IMR-90 (cell line): ENCODE measurements at regions not wholly inside any gene's neighbourhood (a gene's known extent, or its start where the extent isn't known, plus 50 kb on each side); places are given as distances from the start of the nearest gene placed in this dataset.

Source experiments
- ATAC-seq: fragments of 200-7000 bp; cut with Tn5 transposase; 2 replicates; pipeline ENCODE4 v1.9.1; 2020; ENCODE audit warnings: low read depth, mild to moderate bottlenecking, moderate library complexity
- BruUV-seq: library from RNA; stranded (reverse); fragments of 400-500 nt; replicated peaks from 2 replicates; lab custom pipeline; 2021; lab: Mats Ljungman, UMichigan
- CTCF ChIA-PET: fragments of 300-600 bp; formaldehyde crosslinking; extraction: SDS; loops from one replicate; lab custom pipeline; 2021; ENCODE audit warnings: antibody characterized with exemption; lab: Yijun Ruan, JAX
- POLR2A ChIA-PET: fragments of 300-600 bp; sonication (Branson Sonifier 250); formaldehyde crosslinking; loops from one replicate; lab custom pipeline; 2022; ENCODE audit warnings: antibody characterized with exemption; ENCODE audit not compliant: unreplicated experiment; lab: Charles Lee
- DNase-seq: peaks from one replicate; pipeline ENCODE4 v3.0.0; 2013
- H2AFZ ChIP-seq: replicated peaks from 2 replicates; pipeline ENCODE3; 2013; ENCODE audit warnings: low read length, mild to moderate bottlenecking; ENCODE audit not compliant: poor library complexity
- H2AK5ac ChIP-seq: 2 replicates; pipeline ENCODE4 v1.6.1; 2013; ENCODE audit warnings: low read depth, low read length, inconsistent platforms
- H2AK9ac ChIP-seq: replicated peaks from 2 replicates; pipeline ENCODE3; 2013; ENCODE audit warnings: mild to moderate bottlenecking, low read depth, low read length, moderate library complexity; ENCODE audit not compliant: poor library complexity
- H2BK120ac ChIP-seq: 2 replicates; pipeline ENCODE4 v1.6.1; 2013; ENCODE audit warnings: low read depth, low read length, inconsistent platforms
- H2BK15ac ChIP-seq: 3 replicates; pipeline ENCODE4 v1.6.1; 2013; ENCODE audit warnings: low read depth, low read length, inconsistent platforms
- H2BK20ac ChIP-seq: 2 replicates; pipeline ENCODE4 v1.6.1; 2013; ENCODE audit warnings: low read depth, mild to moderate bottlenecking, inconsistent platforms, low read length, moderate library complexity
- H2BK5ac ChIP-seq: 2 replicates; pipeline ENCODE4 v1.6.1; 2013; ENCODE audit warnings: mild to moderate bottlenecking, low read depth, low read length, inconsistent platforms; ENCODE audit not compliant: poor library complexity, severe bottlenecking
- H3K14ac ChIP-seq: replicated peaks from 2 replicates; pipeline ENCODE4 v1.6.1; 2013; ENCODE audit warnings: low read depth, low read length, inconsistent platforms
- H3K18ac ChIP-seq: 2 replicates; pipeline ENCODE4 v1.6.1; 2013; ENCODE audit warnings: low read depth, low read length, control low read depth
- H3K23ac ChIP-seq: 2 replicates; pipeline ENCODE4 v1.6.1; 2013; ENCODE audit warnings: low read depth, low read length, inconsistent platforms
- H3K27ac ChIP-seq: 2 replicates; pipeline ENCODE4 v1.5.1; 2013; ENCODE audit warnings: mild to moderate bottlenecking, control low read depth, low read length; ENCODE audit not compliant: insufficient read depth
- H3K27me3 ChIP-seq: 2 replicates; pipeline ENCODE4 v1.6.1; 2013; ENCODE audit warnings: low read length; ENCODE audit not compliant: control insufficient read depth, insufficient read depth
- H3K36me3 ChIP-seq: 2 replicates; pipeline ENCODE4 v1.6.1; 2013; ENCODE audit warnings: low read length, mixed read lengths; ENCODE audit not compliant: control insufficient read depth, insufficient read depth
- H3K4ac ChIP-seq: 2 replicates; pipeline ENCODE4 v1.6.1; 2013; ENCODE audit warnings: low read depth, low read length, inconsistent platforms
- H3K4me1 ChIP-seq: 2 replicates; pipeline ENCODE4 v1.6.1; 2013; ENCODE audit warnings: low read length, mixed read lengths; ENCODE audit not compliant: control insufficient read depth, insufficient read depth
- H3K4me2 ChIP-seq: 2 replicates; pipeline ENCODE4 v1.6.1; 2013; ENCODE audit warnings: low read depth, mild to moderate bottlenecking, control low read depth, low read length, moderate library complexity
- H3K4me3 ChIP-seq: 2 replicates; pipeline ENCODE4 v1.5.1; 2013; ENCODE audit warnings: low read depth, mild to moderate bottlenecking, control low read depth, low read length, moderate library complexity; ENCODE audit not compliant: insufficient read depth
- H3K56ac ChIP-seq: 2 replicates; pipeline ENCODE4 v1.6.1; 2013; ENCODE audit warnings: low read length, inconsistent platforms; ENCODE audit not compliant: insufficient read depth; ENCODE audit errors: extremely low read depth
- H3K79me1 ChIP-seq, 2 experiments: 2 replicates each; pipeline ENCODE4 v1.6.1; 2013; ENCODE audit warnings: low read length in 2 of 2, inconsistent platforms in 1 of 2, low read depth in 1 of 2
- H3K9ac ChIP-seq: 2 replicates; pipeline ENCODE4 v1.6.1; 2013; ENCODE audit warnings: low read depth, low read length, control low read depth
- H3K9me1 ChIP-seq: 2 replicates; pipeline ENCODE4 v1.6.1; 2013; ENCODE audit warnings: low read length, inconsistent platforms; ENCODE audit not compliant: insufficient read depth
- H3K9me3 ChIP-seq: 2 replicates; pipeline ENCODE4 v1.6.1; 2013; ENCODE audit warnings: low read length; ENCODE audit not compliant: control insufficient read depth, insufficient read depth
- H4K20me1 ChIP-seq: 2 replicates; pipeline ENCODE4 v1.6.1; 2013; ENCODE audit warnings: low read length, inconsistent platforms; ENCODE audit not compliant: insufficient read depth
- H4K5ac ChIP-seq: 2 replicates; pipeline ENCODE4 v1.6.1; 2013; ENCODE audit warnings: mild to moderate bottlenecking, low read depth, low read length, control low read depth
- H4K8ac ChIP-seq, 2 experiments: 2 replicates each; pipeline ENCODE4 v1.6.1; 2013; ENCODE audit warnings: low read depth in 2 of 2, low read length in 2 of 2, control low read depth in 1 of 2, inconsistent platforms in 1 of 2
- H4K91ac ChIP-seq: 2 replicates; pipeline ENCODE4 v1.6.1; 2013; ENCODE audit warnings: low read depth, low read length, inconsistent platforms; ENCODE audit not compliant: insufficient read depth
- CEBPB ChIP-seq: IDR thresholded peaks from 2 replicates; pipeline ENCODE4 v1.6.1; 2012; ENCODE audit warnings: low read depth, low read length, improper control_type of control experiment
- CHD1 ChIP-seq: IDR thresholded peaks from 2 replicates; pipeline ENCODE4 v1.6.1; 2012; ENCODE audit warnings: low read depth, low read length, improper control_type of control experiment
- FOS ChIP-seq: fragments of 150-350 bp; IDR thresholded peaks from 2 replicates; pipeline ENCODE4 v1.6.1; 2016; ENCODE audit warnings: low read depth, low read length
- MAFK ChIP-seq: IDR thresholded peaks from 2 replicates; pipeline ENCODE4 v1.6.1; 2012; ENCODE audit warnings: low read depth, low read length, improper control_type of control experiment
- MAZ ChIP-seq: IDR thresholded peaks from 2 replicates; pipeline ENCODE4 v1.6.1; 2012; ENCODE audit warnings: low read depth, mild to moderate bottlenecking, low read length, improper control_type of control experiment, moderate library complexity, borderline replicate concordance
- MXI1 ChIP-seq: IDR thresholded peaks from 2 replicates; pipeline ENCODE4 v1.6.1; 2012; ENCODE audit warnings: low read depth, mild to moderate bottlenecking, low read length, moderate library complexity, borderline replicate concordance
- NFE2L2 ChIP-seq: fragments of 150-350 bp; IDR thresholded peaks from 2 replicates; pipeline ENCODE4 v1.6.1; 2016; ENCODE audit warnings: low read depth, mild to moderate bottlenecking, low read length
- RAD21 ChIP-seq: IDR thresholded peaks from 2 replicates; pipeline ENCODE4 v1.6.1; 2012; ENCODE audit warnings: low read length, improper control_type of control experiment
- RCOR1 ChIP-seq: IDR thresholded peaks from 2 replicates; pipeline ENCODE4 v1.6.1; 2012; ENCODE audit warnings: mild to moderate bottlenecking, low read length, improper control_type of control experiment; ENCODE audit not compliant: insufficient replicate concordance
- RFX5 ChIP-seq: IDR thresholded peaks from 2 replicates; pipeline ENCODE4 v1.8.0; 2012; ENCODE audit warnings: low read depth, mild to moderate bottlenecking, low read length, moderate library complexity
- SMC3 ChIP-seq: fragments of 150-350 bp; IDR thresholded peaks from 2 replicates; pipeline ENCODE4 v1.6.1; 2016; ENCODE audit warnings: low read depth, mild to moderate bottlenecking, antibody characterized with exemption, low read length, moderate library complexity
- WGBS, 2 experiments: methylation state at CpG; one replicate each; pipeline versions ENCODE4 v1.1.5 to v1.1.7; 2013; ENCODE audit warnings: missing lambda C conversion rate in 2 of 2; ENCODE audit not compliant: insufficient read length in 1 of 2; ENCODE audit errors: extremely low coverage in 2 of 2; 5-methylcytosine and 5-hydroxymethylcytosine counted together
- dilution Hi-C: fragments of 300-500 bp; cut with HindIII; formaldehyde crosslinking; loops from one replicate; pipeline ENCODE4 v1.14.3; 2018; ENCODE audit warnings: low sequenced_read_pairs; ENCODE audit not compliant: unreplicated experiment
- in situ Hi-C: fragments of 300-500 bp; cut with MboI; formaldehyde crosslinking; loops from 3 replicates; pipeline ENCODE4 v1.14.3; 2019; ENCODE audit warnings: low sequenced_read_pairs, inconsistent platforms, mixed read lengths
- intact Hi-C: fragments of 100-400 bp; cut with micrococcal nuclease; formaldehyde crosslinking; loops from 2 replicates; pipeline ENCODE4 v1.10.0; 2022
- TF ChIP-seq, protein P1 (sequence below): fragments of 150-350 bp; IDR thresholded peaks from 2 replicates; pipeline ENCODE4 v1.6.1; 2017; ENCODE audit warnings: mild to moderate bottlenecking, antibody characterized with exemption, low read length, low read depth
- TF ChIP-seq, protein P2 (sequence below): conservative IDR thresholded peaks from 2 replicates; pipeline ENCODE4 v1.5.1; 2012; ENCODE audit warnings: mild to moderate bottlenecking, low read depth, low read length, improper control_type of control experiment
- TF ChIP-seq, protein P3 (sequence below): fragments of 150-350 bp; IDR thresholded peaks from 2 replicates; pipeline ENCODE4 v1.6.1; 2016; ENCODE audit warnings: low read depth, mild to moderate bottlenecking, low read length, moderate library complexity, borderline replicate concordance

DNA sequence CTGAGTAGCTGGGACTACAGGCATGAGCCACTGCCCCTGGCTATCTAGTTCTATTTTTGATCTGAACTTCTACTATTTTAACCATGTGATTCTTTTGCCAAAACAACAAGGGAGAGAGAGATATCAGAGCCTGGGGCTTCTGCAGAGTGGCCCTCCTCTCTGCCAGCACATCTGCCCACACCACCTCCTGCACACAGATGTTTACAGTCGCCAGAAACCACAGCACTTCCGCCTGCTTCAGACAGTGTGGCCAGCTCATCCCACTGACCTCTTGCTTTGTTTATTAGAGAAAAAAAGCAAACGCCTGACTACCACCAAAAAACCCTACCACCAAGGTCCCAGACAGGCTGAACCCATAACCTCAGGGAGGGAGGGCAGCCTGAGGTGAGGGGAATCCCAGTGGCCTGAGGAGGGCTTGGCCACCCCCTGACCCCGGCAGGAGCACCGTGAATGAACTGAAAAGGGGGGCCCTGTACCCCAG, 85.9 kb upstream of the ABHD2 start:
- peak overlapping the region; percentile 24 for H3K4me2 ChIP-seq
- TF ChIP-seq, protein P1, sequence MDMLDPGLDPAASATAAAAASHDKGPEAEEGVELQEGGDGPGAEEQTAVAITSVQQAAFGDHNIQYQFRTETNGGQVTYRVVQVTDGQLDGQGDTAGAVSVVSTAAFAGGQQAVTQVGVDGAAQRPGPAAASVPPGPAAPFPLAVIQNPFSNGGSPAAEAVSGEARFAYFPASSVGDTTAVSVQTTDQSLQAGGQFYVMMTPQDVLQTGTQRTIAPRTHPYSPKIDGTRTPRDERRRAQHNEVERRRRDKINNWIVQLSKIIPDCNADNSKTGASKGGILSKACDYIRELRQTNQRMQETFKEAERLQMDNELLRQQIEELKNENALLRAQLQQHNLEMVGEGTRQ, result no peak
- peak; percentile 74; the same call in 1 of the 2 replicates for TF ChIP-seq FOS
- TF ChIP-seq MXI1, result peak; percentile 58; the same call in 1 of the 2 replicates
- TF ChIP-seq, protein P2, sequence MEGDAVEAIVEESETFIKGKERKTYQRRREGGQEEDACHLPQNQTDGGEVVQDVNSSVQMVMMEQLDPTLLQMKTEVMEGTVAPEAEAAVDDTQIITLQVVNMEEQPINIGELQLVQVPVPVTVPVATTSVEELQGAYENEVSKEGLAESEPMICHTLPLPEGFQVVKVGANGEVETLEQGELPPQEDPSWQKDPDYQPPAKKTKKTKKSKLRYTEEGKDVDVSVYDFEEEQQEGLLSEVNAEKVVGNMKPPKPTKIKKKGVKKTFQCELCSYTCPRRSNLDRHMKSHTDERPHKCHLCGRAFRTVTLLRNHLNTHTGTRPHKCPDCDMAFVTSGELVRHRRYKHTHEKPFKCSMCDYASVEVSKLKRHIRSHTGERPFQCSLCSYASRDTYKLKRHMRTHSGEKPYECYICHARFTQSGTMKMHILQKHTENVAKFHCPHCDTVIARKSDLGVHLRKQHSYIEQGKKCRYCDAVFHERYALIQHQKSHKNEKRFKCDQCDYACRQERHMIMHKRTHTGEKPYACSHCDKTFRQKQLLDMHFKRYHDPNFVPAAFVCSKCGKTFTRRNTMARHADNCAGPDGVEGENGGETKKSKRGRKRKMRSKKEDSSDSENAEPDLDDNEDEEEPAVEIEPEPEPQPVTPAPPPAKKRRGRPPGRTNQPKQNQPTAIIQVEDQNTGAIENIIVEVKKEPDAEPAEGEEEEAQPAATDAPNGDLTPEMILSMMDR, result no peak
- peak; percentile 25 for TF ChIP-seq RAD21
- TF ChIP-seq CHD1, result no peak
- no peak for TF ChIP-seq RFX5
- TF ChIP-seq SMC3, result peak; percentile 26; the same call in 1 of the 2 replicates
- TF ChIP-seq, protein P3, sequence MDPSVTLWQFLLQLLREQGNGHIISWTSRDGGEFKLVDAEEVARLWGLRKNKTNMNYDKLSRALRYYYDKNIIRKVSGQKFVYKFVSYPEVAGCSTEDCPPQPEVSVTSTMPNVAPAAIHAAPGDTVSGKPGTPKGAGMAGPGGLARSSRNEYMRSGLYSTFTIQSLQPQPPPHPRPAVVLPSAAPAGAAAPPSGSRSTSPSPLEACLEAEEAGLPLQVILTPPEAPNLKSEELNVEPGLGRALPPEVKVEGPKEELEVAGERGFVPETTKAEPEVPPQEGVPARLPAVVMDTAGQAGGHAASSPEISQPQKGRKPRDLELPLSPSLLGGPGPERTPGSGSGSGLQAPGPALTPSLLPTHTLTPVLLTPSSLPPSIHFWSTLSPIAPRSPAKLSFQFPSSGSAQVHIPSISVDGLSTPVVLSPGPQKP, result no peak
- peak; percentile 94 for TF ChIP-seq RCOR1
- TF ChIP-seq MAFK, result no peak
- peak; percentile 53 for TF ChIP-seq MAZ
- TF ChIP-seq NFE2L2, result no peak
- no peak for TF ChIP-seq CEBPB

More for the DNA sequence above, 85.9 kb upstream of the ABHD2 start:
- Histone ChIP-seq H3K23ac (peak overlapping the region; percentile 54; the same call in 1 of the 2 replicates), H3K79me1 (0 out of 4 replicates have a peak, but pooled peaks cover 0 to 3% of the 10 kb centered on the region in 2 experiments), H3K36me3 (no peaks in the 10 kb centered on the region), H3K9ac (no peak overlapping the region; the same call in 1 of the 2 replicates), H3K56ac (peak overlapping the region; percentile 62), H3K4me1 (peaks cover 13% of the 10 kb centered on the region), H3K18ac (no peak overlapping the region), H4K91ac (peak overlapping the region; percentile 89), H3K4me3 (no peak overlapping the region), H3K27ac (peak overlapping the region; percentile 69), H4K5ac (peak overlapping the region; percentile 12; the same call in 1 of the 2 replicates), H2AK5ac (peak overlapping the region; percentile 99), H3K14ac (peak overlapping the region; percentile 81), H2BK20ac (peak overlapping the region; percentile 90), H2BK5ac (peak overlapping the region; percentile 84), H2BK120ac (peak overlapping the region; percentile 93), H4K8ac (peak overlapping the region; percentile 62 to 64; a peak in 3 of 4 replicates), H3K9me1 (peaks cover 13% of the 10 kb centered on the region), H3K9me3 (no peaks in the 10 kb centered on the region), H2BK15ac (peak overlapping the region; percentile 83; the same call in 2 of the 3 replicates), H3K27me3 (no peaks in the 10 kb centered on the region), H4K20me1 (peaks cover 6% of the 10 kb centered on the region; the same call in 1 of the 2 replicates), H2AFZ (peak overlapping the region; percentile 84), H3K4ac (peak overlapping the region; percentile 92), H2AK9ac (peak overlapping the region; percentile 94)
- BruUV-seq, result no TSS peak
- ATAC-seq (peak; percentile 93), DNase-seq (peak; percentile 90)
- ChIA-PET CTCF (interaction anchor here (4.3 kb wide), 1 partner anchor 97 kb away, joined by 37 read pairs; no protein-coding TSS in a partner anchor), POLR2A (interaction anchor here (0.8 kb wide), 1 partner anchor 97 kb away, joined by 5 read pairs; no protein-coding TSS in a partner anchor)
- in situ Hi-C loops, result loop anchor here (25.0 kb wide), 1 partner anchor 515 kb away; no protein-coding TSS in a partner anchor
- WGBS, 2 experiments, result no CpG with 5 or more reads among the region's 5 CpGs
- intact Hi-C loops, result loop anchor here (1.0 kb wide), 1 partner anchor 89 kb away; the partner anchor contains the start of gene MFGE8
- dilution Hi-C loops, result loop anchor here (25.0 kb wide), 1 partner anchor 90 kb away; the partner anchor contains the start of gene MFGE8
